Stimulated activated CD4-positive, alpha-beta T cell treated with anti-CD3 and anti-CD28 coated beads, TNF-alpha, amount 100 ng/mL, for 48 hours (primary cell): ENCODE measurements at regions not wholly inside any gene's neighbourhood (a gene's known extent, or its start where the extent isn't known, plus 50 kb on each side); places are given as distances from the start of the nearest gene placed in this dataset.
"Not testable (repeated sequence)": the region's sequence is repeated elsewhere in the genome, so short reads cannot be mapped to it uniquely, and the experiment has no call there.

Experiments used
- DNase-seq, 3 donors: peaks; one replicate each; pipeline ENCODE4 v3.0.0-alpha.2; 2020; ENCODE audit warnings: low read depth in 3 of 3

DNA sequence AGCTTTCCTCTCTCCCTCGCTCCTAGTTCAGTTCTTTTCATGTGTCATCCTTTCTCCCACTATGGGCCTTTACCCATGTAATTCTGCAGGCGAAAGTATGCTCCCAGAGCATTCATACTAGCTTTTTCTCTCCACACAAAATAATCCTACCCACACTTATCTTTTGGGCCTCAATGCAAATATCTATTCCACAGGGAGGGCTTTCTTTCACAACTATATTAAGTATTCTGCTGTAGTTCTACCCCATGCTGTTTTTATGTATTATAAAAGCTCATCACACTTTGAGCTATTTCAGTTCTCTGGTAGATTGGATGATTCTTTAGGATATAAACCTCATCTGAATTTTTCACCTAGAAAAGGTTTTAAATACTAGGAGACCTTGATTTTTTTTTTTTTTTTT is 774.6 kb upstream of the CRIM1 start:
- DNase-seq = no peak

DNA sequence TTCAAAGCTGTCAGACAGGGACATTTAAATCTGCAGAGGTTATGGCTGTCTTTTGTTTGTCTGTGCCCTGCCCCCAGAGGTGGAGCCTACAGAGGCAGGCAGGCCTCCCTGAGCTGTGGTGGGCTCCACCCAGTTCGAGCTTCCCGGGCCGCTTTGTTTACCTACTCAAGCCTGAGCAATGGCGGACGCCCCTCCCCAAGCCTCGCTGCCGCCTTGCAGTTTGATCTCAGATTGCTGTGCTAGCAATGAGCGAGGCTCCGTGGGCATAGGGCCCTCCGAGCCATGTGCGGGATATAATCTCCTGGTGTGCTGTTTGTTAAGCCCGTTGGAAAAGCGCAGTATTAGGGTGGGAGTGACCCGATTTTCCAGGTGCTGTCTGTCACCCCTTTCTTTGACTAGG is 787.0 kb upstream of the CRIM1 start:
- not testable (repeated sequence) for DNase-seq

DNA sequence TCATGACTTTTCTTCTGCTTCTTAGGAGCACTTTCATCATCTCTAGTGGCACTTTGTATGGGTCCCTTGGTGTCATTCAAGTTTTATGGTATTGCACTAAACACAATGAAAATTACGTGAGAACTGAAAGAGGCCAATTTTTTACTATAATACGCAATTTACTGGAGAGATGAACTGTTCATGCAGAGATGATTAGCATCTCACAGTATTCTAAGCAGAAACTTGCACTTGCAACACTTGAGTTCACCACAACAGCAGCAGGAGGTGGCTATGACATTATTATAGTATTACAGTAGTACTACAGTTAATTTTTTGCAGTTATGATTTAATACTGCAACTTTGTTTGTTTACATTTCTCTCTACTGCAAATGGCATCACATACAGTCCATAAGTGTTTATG is 793.1 kb upstream of the CRIM1 start:
- no peak for DNase-seq

- DNase-seq = no peak
These were observed 807.4 kb upstream of the CRIM1 start for GRCh38 chr2:35548171-35548570.

DNA sequence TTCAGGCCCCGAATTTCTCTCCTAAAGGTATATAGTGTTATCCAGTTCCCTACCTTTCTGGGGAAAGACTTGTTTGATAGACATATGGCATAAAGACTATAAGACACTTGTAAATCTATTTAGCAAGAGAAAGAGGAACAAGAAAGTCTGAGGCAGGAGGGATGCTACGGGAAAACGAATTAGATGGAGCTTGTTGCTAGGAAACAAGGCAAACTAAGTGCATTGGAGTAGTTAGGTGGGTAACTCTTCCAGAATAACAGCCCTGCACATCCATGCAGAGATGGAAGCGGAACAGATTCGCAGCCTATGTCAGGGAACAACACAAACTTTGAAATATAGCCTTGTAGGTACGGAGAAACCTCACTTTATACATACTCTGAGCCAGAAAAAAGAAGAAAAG is 810.3 kb upstream of the CRIM1 start:
- no peak for DNase-seq

DNA sequence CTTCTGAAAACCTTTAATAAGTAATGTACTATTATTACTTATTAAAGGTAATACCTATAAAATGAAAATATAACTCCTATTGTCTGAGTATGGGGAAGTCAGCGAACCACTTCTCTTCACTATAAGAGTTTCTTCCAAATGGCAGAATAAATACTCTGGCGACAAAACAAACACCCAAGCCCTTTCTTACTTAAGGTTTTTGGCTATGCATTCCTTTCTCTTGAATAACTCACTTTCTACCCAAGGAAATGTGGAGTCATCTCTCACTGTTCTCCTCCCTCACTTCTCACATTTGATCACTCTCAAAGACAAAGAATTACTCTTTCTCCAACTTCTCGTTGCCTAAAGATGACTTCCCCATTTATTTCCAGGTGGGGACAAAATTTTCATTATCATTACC is 816.8 kb upstream of the CRIM1 start:
- DNase-seq = no peak

- no peak for DNase-seq
These were observed 824.9 kb upstream of the CRIM1 start for GRCh38 chr2:35530615-35531135.

DNA sequence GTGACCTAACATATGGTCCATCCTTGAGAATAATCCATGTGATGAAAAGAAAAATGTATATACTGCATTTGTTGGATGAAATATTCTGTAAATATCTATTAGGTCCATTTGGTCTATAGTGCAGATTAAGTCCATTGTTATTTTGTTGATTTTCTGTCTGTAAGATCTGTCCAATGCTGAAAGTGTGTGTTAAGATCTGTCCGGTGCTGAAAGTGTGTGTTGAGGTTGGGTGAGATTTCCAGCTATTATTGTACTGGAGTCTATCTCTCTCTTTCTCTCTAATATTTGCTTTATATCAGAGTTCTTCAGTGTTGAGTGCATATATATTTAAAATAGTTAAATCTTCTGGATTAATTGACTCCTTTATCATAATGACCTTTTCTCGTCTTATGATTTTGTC is 828.8 kb upstream of the CRIM1 start:
- DNase-seq = no peak

DNA sequence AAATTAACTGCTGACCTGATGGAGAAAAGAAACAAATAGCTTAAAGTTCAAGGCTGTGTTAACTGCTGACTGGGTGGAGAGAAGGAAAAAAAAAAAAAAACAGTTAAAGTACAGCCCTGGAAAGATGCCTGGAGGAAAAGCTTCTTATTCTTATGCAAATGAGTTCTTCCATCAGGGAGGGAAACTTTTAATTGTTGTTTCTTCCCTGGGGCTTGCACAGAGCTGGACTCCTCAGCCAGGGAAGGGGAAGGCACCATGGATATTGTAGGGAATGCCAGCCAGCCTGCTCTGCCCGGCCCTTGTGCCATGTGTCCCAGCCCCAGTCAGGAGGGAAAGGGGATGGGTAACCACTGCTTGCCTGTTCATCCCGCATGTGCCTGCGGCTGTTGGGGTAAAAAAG is 833.1 kb upstream of the CRIM1 start:
- no peak for DNase-seq

GRCh38 chr2:35510636-35511035 is 844.9 kb upstream of the CRIM1 start:
- no peak for DNase-seq

DNA sequence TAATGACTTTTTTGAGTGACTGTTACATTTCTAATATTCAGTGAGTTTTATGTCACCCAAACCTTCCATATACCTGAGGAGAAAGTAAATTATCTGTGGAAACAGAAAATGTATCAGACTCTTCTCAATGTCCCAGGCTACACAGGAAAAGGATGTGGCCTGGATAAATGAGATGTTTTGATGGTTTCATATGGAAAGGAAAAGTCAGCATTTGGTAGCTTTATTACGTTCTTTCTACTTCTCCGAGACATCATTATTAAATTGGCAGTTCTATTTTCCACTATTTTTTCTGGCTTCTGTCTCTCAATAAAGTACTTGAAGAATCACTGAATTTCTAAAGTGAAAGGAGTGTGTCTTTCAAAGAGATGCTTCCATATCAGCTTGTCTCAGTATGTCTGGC is 847.0 kb upstream of the CRIM1 start:
- DNase-seq = no peak

- DNase-seq = no peak
These were observed 851.2 kb upstream of the CRIM1 start for GRCh38 chr2:35504419-35504818.

GRCh38 chr2:35503738-35504199 is 851.8 kb upstream of the CRIM1 start:
- DNase-seq = no peak

DNA sequence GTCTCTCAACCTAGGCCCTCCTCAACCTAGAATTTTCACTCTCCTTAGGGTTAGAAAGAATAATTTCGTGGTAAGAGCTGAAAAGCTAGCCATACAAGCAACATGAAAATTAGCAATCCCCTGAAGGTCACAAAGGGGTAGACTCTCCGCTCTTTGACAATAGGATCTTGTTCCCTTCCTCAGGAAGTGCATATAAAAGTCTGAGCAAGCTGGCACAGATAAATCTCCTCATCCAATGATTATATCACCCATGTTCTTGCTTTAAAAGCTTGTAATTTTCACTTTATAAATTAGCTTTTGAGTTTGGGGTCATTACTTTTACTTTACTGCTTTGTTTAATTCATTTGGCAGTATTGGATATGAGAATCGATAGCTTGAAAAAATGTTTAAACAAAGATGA is 852.3 kb upstream of the CRIM1 start:
- DNase-seq = no peak

- DNase-seq = no peak
These were observed 854.5 kb upstream of the CRIM1 start for GRCh38 chr2:35501076-35501475.

DNA sequence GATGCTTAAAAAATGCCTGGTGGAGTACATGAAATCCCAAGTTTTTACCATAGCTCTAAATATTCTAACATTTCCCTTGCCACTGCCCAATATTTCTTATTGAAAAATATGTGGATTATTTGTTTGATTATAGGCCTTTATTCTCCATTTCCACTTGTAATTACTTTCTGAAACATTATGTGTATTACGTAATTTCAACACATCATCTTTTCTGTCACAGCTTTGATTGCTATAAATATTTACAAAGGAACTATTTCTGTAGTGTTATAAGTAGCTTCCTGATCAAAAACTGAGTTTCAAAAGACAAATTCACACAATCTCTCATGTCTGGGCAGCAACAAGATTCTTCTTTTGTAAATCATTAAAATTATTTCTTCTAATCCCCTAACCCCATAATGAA is 859.6 kb upstream of the CRIM1 start:
- DNase-seq = no peak

- DNase-seq = no peak
These were observed 860.4 kb upstream of the CRIM1 start for GRCh38 chr2:35495182-35495581.

DNA sequence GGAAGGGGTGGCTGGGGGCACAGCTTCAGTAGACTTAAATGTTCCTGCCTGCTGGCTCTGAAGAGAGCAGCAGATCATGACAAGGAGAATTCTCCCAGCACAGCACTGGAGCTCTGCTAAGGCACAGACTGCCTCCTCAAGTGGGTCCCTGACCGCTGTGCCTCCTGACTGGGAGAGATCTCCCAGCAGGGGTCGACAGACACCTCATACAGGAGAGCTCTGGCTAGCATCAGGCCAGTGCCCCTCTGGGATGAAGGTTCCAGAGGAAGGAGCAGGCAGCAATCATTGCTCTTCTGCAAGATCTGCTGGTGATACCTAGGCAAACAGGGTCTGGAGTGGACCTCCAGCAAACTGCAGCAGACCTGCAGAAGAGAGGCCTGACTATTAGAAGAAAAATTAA is 877.5 kb upstream of the CRIM1 start:
- not testable (repeated sequence) for DNase-seq

DNA sequence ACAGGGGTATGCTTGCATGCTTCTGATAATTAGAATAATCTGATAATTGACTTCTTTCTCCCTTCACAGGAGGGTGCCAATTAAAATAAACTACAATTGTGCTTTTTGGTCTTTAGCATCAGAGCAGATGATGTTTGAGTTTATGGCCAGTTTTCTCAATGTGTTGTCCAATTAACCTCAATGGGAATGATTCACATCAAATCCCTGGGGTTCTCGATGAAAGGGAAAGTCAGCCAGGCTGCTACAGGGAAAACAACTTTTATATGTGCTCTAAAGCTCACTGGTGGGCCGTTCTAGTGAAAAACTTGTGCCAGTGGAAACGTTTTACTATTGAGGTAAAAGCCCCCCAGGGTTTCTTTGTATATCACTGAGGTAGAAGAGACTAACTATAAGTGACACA is 887.3 kb upstream of the CRIM1 start:
- DNase-seq = no peak

DNA sequence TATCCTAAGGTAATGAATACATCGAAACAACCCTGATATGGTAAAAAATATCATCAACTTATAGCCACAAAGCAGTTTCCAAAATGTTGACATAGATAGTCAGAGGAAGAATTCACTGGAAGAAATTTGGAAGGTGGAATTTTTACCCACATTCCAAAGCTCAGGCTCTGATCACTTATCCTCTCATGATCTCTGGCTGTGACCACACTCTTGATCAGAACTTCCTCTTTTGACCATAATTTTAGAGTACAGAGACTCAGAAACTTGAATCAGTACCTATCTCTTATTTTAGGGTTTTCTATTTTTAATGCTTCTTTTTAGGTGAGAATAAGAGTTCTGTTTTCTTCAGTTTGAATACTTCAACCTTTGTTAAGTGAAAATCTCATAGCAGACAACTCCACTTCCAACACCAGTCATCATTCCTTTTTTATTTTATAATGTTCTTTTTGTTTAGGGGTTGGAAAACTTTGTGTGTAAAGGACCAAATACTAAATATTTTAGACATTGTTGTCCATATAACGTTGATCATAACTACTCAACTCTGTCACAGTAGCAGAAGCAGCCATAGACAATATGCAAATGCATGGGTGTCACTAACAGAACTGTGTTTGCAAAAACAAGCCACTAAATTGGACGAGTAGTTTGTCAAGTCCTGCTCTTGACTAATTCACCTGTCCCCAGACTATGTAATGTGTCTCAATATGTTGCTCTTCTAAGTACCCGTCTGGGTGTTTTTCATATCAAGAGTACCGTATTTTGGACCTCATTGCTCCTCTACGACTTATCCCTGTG is 891.6 kb upstream of the CRIM1 start:
- no peak for DNase-seq

GRCh38 chr2:35462226-35462998 is 893.2 kb upstream of the CRIM1 start:
- DNase-seq = no peak

DNA sequence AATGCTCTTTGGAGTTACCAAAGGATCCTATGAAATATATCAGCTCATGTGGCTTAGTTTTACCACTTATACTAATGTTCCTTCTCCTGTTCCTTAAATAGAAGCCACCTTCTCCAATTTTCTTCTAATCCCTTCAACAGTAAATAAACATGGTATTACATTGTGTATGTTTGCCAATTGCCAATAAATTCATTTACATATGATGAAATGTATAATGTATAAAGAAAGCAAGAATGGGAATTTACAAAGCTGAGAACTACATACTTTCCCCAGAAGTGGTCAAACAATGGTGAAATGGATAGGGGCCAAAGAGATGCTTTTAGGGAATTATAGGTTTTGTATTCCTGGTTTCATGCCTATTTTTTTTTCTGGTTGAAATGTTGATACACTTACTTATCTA is 894.2 kb upstream of the CRIM1 start:
- DNase-seq = no peak
